ENCODE measurements at regions not wholly inside any gene's neighbourhood (a gene's known extent, or its start where the extent isn't known, plus 50 kb on each side); places are given as distances from the start of the nearest gene placed in this dataset.

- no peak overlapping the region for H3K9ac ChIP-seq (ENCODE audit: low read length)
- no peaks in the 10 kb centered on the region for H4K20me1 ChIP-seq (ENCODE audit: insufficient read depth, low read length)
- H3K79me2 ChIP-seq (ENCODE audit: insufficient read depth, low read length), result no peaks in the 10 kb centered on the region
- no peaks in the 10 kb centered on the region for H3K9me3 ChIP-seq (ENCODE audit: low read length)
- H3K27ac ChIP-seq (ENCODE audit: low read depth, low read length, poor library complexity, severe bottlenecking), result no peak overlapping the region
- TF ChIP-seq EZH2 (IDR thresholded peaks at IDR 0.05; ENCODE audit: borderline replicate concordance, low read length) (no peak), CTCF (IDR thresholded peaks at IDR 0.05; ENCODE audit: low read length) (no peak)
- H3K36me3 ChIP-seq (ENCODE audit: insufficient read depth, low read length), result no peaks in the 10 kb centered on the region
- no peak overlapping the region for H3K4me2 ChIP-seq (ENCODE audit: low read length)
- H3K27me3 ChIP-seq (ENCODE audit: insufficient read depth, low read length), result no peaks in the 10 kb centered on the region
- H3K9me2 ChIP-seq (ENCODE audit: low read depth, low read length), result no peaks in the 10 kb centered on the region
- no peak overlapping the region for H2AFZ ChIP-seq (ENCODE audit: low read length)
- H3F3A ChIP-seq (ENCODE audit: insufficient read depth, low read length), result no peaks in the 10 kb centered on the region
- H3K4me3 ChIP-seq (ENCODE audit: low read depth, low read length, poor library complexity, severe bottlenecking), result no peak overlapping the region
- H3K4me1 ChIP-seq (ENCODE audit: insufficient read depth, low read length, severe bottlenecking), result no peaks in the 10 kb centered on the region
These were observed 70.6 kb upstream of the SLC44A1 start for GRCh38 chr9:105173826-105174225.

GRCh38 chr9:105176194-105176593 is 68.3 kb upstream of the SLC44A1 start:
- no peaks in the 10 kb centered on the region for H4K20me1 ChIP-seq (ENCODE audit: insufficient read depth, low read length)
- no peaks in the 10 kb centered on the region for H3K79me2 ChIP-seq (ENCODE audit: insufficient read depth, low read length)
- no peak overlapping the region for H3K4me3 ChIP-seq (ENCODE audit: low read depth, low read length, poor library complexity, severe bottlenecking)
- no peaks in the 10 kb centered on the region for H3K27me3 ChIP-seq (ENCODE audit: insufficient read depth, low read length)
- H2AFZ ChIP-seq (ENCODE audit: low read length), result no peak overlapping the region
- no peak for TF ChIP-seq EZH2 (IDR thresholded peaks at IDR 0.05; ENCODE audit: borderline replicate concordance, low read length)
- no peak for TF ChIP-seq CTCF (IDR thresholded peaks at IDR 0.05; ENCODE audit: low read length)
- peaks cover 5% of the 10 kb centered on the region for H3K4me1 ChIP-seq (ENCODE audit: insufficient read depth, low read length, severe bottlenecking)
- no peaks in the 10 kb centered on the region for H3F3A ChIP-seq (ENCODE audit: insufficient read depth, low read length)
- no peaks in the 10 kb centered on the region for H3K9me2 ChIP-seq (ENCODE audit: low read depth, low read length)
- H3K9me3 ChIP-seq (ENCODE audit: low read length), result no peaks in the 10 kb centered on the region
- H3K4me2 ChIP-seq (ENCODE audit: low read length), result no peak overlapping the region
- H3K36me3 ChIP-seq (ENCODE audit: insufficient read depth, low read length), result no peaks in the 10 kb centered on the region
- H3K27ac ChIP-seq (ENCODE audit: low read depth, low read length, poor library complexity, severe bottlenecking), result no peak overlapping the region
- H3K9ac ChIP-seq (ENCODE audit: low read length), result no peak overlapping the region

- Histone ChIP-seq H3K4me2 (ENCODE audit: low read length) (no peak overlapping the region), H3K9me2 (ENCODE audit: low read depth, low read length) (no peaks in the 10 kb centered on the region), H3K9ac (ENCODE audit: low read length) (no peak overlapping the region), H3F3A (ENCODE audit: insufficient read depth, low read length) (no peaks in the 10 kb centered on the region), H4K20me1 (ENCODE audit: insufficient read depth, low read length) (no peaks in the 10 kb centered on the region), H2AFZ (ENCODE audit: low read length) (no peak overlapping the region), H3K4me1 (ENCODE audit: insufficient read depth, low read length, severe bottlenecking) (peaks cover 8% of the 10 kb centered on the region), H3K27ac (ENCODE audit: low read depth, low read length, poor library complexity, severe bottlenecking) (no peak overlapping the region), H3K36me3 (ENCODE audit: insufficient read depth, low read length) (no peaks in the 10 kb centered on the region), H3K27me3 (ENCODE audit: insufficient read depth, low read length) (no peaks in the 10 kb centered on the region), H3K79me2 (ENCODE audit: insufficient read depth, low read length) (no peaks in the 10 kb centered on the region), H3K9me3 (ENCODE audit: low read length) (no peaks in the 10 kb centered on the region), H3K4me3 (ENCODE audit: low read depth, low read length, poor library complexity, severe bottlenecking) (no peak overlapping the region)
- TF ChIP-seq CTCF (IDR thresholded peaks at IDR 0.05; ENCODE audit: low read length) (no peak), EZH2 (IDR thresholded peaks at IDR 0.05; ENCODE audit: borderline replicate concordance, low read length) (no peak)
These were observed 66.4 kb upstream of the SLC44A1 start for GRCh38 chr9:105178076-105178475.
